HepG2 (cell line): ENCODE measurements at regions not wholly inside any gene's neighbourhood (a gene's known extent, or its start where the extent isn't known, plus 50 kb on each side); places are given as distances from the start of the nearest gene placed in this dataset.

Experiments
- ATAC-seq: fragments of 200-7000 bp; cut with Tn5 transposase; 3 replicates; pipeline ENCODE4 v1.9.1; 2020; ENCODE audit warnings: mild to moderate bottlenecking, moderate library complexity
- BruUV-seq: library from RNA; stranded (reverse); fragments of 400-500 nt; replicated peaks from 2 replicates; lab custom pipeline; 2021; lab: Mats Ljungman, UMichigan
- CTCF ChIA-PET: fragments of 300-600 bp; formaldehyde crosslinking; extraction: SDS; loops from one replicate; lab custom pipeline; 2021; ENCODE audit warnings: low total read pairs, inconsistent platforms, low intra/inter-chr PET ratio; lab: Yijun Ruan, JAX
- POLR2A ChIA-PET: fragments of 350-600 bp; sonication (Branson Sonifier 250); formaldehyde crosslinking; loops from one replicate; lab custom pipeline; 2020; ENCODE audit warnings: antibody characterized with exemption, inconsistent platforms; lab: Yijun Ruan, JAX
- DNase-seq: peaks from one replicate; pipeline ENCODE4 v3.0.0-alpha.2; 2015; ENCODE audit warnings: low spot score
- FAIRE-seq: peaks from 3 replicates; lab custom pipeline; 2011; peaks lifted over from hg19 to GRCh38; lab: Jason Lieb, UNC
- H2AFZ ChIP-seq: one replicate; pipeline ENCODE4 v1.6.1; 2011; ENCODE audit warnings: low read length, inconsistent platforms
- H3K27ac ChIP-seq: fragments of 300-600 bp; 3 replicates; pipeline ENCODE4 v1.8.0; 2011; ENCODE audit warnings: mixed run types, mild to moderate bottlenecking, mixed read lengths, low read length, inconsistent platforms; ENCODE audit not compliant: insufficient read depth; ENCODE audit errors: extremely low read length
- H3K27me3 ChIP-seq, 2 experiments: fragments of 200-600 bp in 1 of 2; 2 replicates in 1 of 2; 3 replicates in 1 of 2; pipeline versions ENCODE4 v1.6.0 to v1.8.0; 2011; ENCODE audit warnings: low read length in 2 of 2, mild to moderate bottlenecking in 2 of 2, moderate library complexity in 2 of 2, inconsistent platforms in 1 of 2; ENCODE audit not compliant: insufficient read depth in 2 of 2, control insufficient read depth in 1 of 2
- H3K36me3 ChIP-seq, 2 experiments: fragments of 200-600 bp in 1 of 2; replicated peaks in 1 of 2; 2 replicates in 1 of 2; 3 replicates in 1 of 2; pipeline versions ENCODE4 v1.5.1 to v1.8.0; 2011; ENCODE audit warnings: low read length in 2 of 2, inconsistent platforms in 1 of 2; ENCODE audit not compliant: insufficient read depth in 2 of 2, control insufficient read depth in 1 of 2
- H3K4me1 ChIP-seq: 2 replicates; pipeline ENCODE4 v1.5.1; 2012; ENCODE audit warnings: low read length, inconsistent platforms; ENCODE audit not compliant: insufficient read depth
- H3K4me2 ChIP-seq: 2 replicates; pipeline ENCODE4 v1.6.0; 2011; ENCODE audit warnings: low read depth, low read length, inconsistent platforms
- H3K4me3 ChIP-seq, 3 experiments: fragments of 200-600 bp in 1 of 3; sonication (generic), shearing (Covaris generic) in 1 of 3; replicated peaks in 1 of 3; 2 replicates each; pipeline ENCODE4 v1.5.1; 2011 to 2016; ENCODE audit warnings: low read length in 3 of 3, inconsistent platforms in 2 of 3, low read depth in 2 of 3, mild to moderate bottlenecking in 2 of 3, control low read depth in 1 of 3, mixed read lengths in 1 of 3; ENCODE audit not compliant: insufficient read depth in 1 of 3
- H3K79me2 ChIP-seq: one replicate; pipeline ENCODE4 v1.6.1; 2011; ENCODE audit warnings: low read length, inconsistent platforms; ENCODE audit not compliant: insufficient read depth
- H3K9ac ChIP-seq: 2 replicates; pipeline ENCODE4 v1.6.0; 2011; ENCODE audit warnings: mild to moderate bottlenecking, low read depth, low read length, inconsistent platforms; ENCODE audit not compliant: insufficient read depth
- H3K9me3 ChIP-seq: 2 replicates; pipeline ENCODE4 v1.5.1; 2012; ENCODE audit warnings: mild to moderate bottlenecking, low read length
- H4K20me1 ChIP-seq: 2 replicates; pipeline ENCODE4 v1.6.0; 2011; ENCODE audit warnings: inconsistent platforms, mild to moderate bottlenecking, low read length, moderate library complexity; ENCODE audit not compliant: insufficient read depth
- ATF5 ChIP-seq: sonication (generic); formaldehyde crosslinking; IDR thresholded peaks from 2 replicates; pipeline ENCODE4 v1.4.0; 2020; ENCODE audit warnings: mild to moderate bottlenecking, low read depth, missing genetic modification reagents
- CBFB ChIP-seq: sonication (generic); formaldehyde crosslinking; IDR thresholded peaks from 2 replicates; pipeline ENCODE4 v1.4.0; 2020; ENCODE audit warnings: missing genetic modification reagents
- FOXK2 ChIP-seq: fragments of 450-650 bp; IDR thresholded peaks from 2 replicates; pipeline ENCODE4 v1.6.1; 2016
- LCORL ChIP-seq, 2 experiments: fragments of 450-650 bp in 1 of 2; sonication (generic) in 1 of 2; formaldehyde crosslinking in 1 of 2; IDR thresholded peaks; 2 replicates each; pipeline versions ENCODE4 v1.5.0 to v1.6.1; 2017 to 2020; ENCODE audit warnings: antibody characterized with exemption in 1 of 2, missing genetic modification reagents in 1 of 2
- MAF1 ChIP-seq: sonication (generic); formaldehyde crosslinking; IDR thresholded peaks from 2 replicates; pipeline ENCODE4 v1.5.0; 2020; ENCODE audit warnings: missing genetic modification reagents, borderline replicate concordance
- NCOA5 ChIP-seq: sonication (generic); formaldehyde crosslinking; IDR thresholded peaks from 2 replicates; pipeline ENCODE4 v1.4.0; 2020; ENCODE audit warnings: missing genetic modification reagents
- SIX1 ChIP-seq: sonication (generic); formaldehyde crosslinking; IDR thresholded peaks from 2 replicates; pipeline ENCODE4 v1.4.0; 2020; ENCODE audit warnings: missing genetic modification reagents, borderline replicate concordance
- SMAD9 ChIP-seq: sonication (generic); formaldehyde crosslinking; IDR thresholded peaks from 2 replicates; pipeline ENCODE4 v1.5.1; 2020; ENCODE audit warnings: mild to moderate bottlenecking, missing genetic modification reagents
- XBP1 ChIP-seq: sonication (generic); formaldehyde crosslinking; IDR thresholded peaks from 2 replicates; pipeline ENCODE4 v1.5.0; 2020; ENCODE audit warnings: missing genetic modification reagents
- ZNF512 ChIP-seq: sonication (generic); formaldehyde crosslinking; IDR thresholded peaks from 2 replicates; pipeline ENCODE4 v1.4.0; 2020; ENCODE audit warnings: mild to moderate bottlenecking, missing genetic modification reagents
- ZNF558 ChIP-seq: sonication (generic); formaldehyde crosslinking; IDR thresholded peaks from 2 replicates; pipeline ENCODE4 v1.9.0; 2022; ENCODE audit warnings: mild to moderate bottlenecking, missing genetic modification reagents, borderline replicate concordance
- ZNF678 ChIP-seq: sonication (generic); formaldehyde crosslinking; IDR thresholded peaks from 2 replicates; pipeline ENCODE4 v1.4.0; 2020; ENCODE audit warnings: mild to moderate bottlenecking, missing genetic modification reagents
- ZNF768 ChIP-seq: sonication (generic); formaldehyde crosslinking; IDR thresholded peaks from 2 replicates; pipeline ENCODE4 v1.4.0; 2020; ENCODE audit warnings: missing genetic modification reagents
- WGBS: methylation state at CpG from one replicate; pipeline ENCODE4 v1.1.6; 2017; ENCODE audit warnings: low lambda C conversion rate; 5-methylcytosine and 5-hydroxymethylcytosine counted together
- in situ Hi-C: cut with HindIII; loops from 2 replicates; pipeline ENCODE4 v1.10.0; 2017; ENCODE audit warnings: low pct_unique_long_range_greater_than_20kb; ENCODE audit not compliant: extremely low pct_ligation_motif_present
- intact Hi-C: fragments of 100-400 bp; cut with micrococcal nuclease; formaldehyde crosslinking; loops from one replicate; pipeline ENCODE4 v1.10.0; 2022; ENCODE audit not compliant: unreplicated experiment
- TF ChIP-seq, protein P1 (sequence below): sonication (generic); formaldehyde crosslinking; IDR thresholded peaks from 2 replicates; pipeline ENCODE4 v1.9.0; 2021; ENCODE audit warnings: missing genetic modification reagents, mild to moderate bottlenecking, borderline replicate concordance
- TF ChIP-seq, protein P2 (sequence below): sonication (generic); formaldehyde crosslinking; IDR thresholded peaks from 2 replicates; pipeline ENCODE4 v1.9.0; 2022; ENCODE audit warnings: low read depth, missing genetic modification reagents
- TF ChIP-seq, protein P3 (sequence below): sonication (generic); formaldehyde crosslinking; IDR thresholded peaks from 2 replicates; pipeline ENCODE4 v1.4.0; 2020; ENCODE audit warnings: missing genetic modification reagents
- TF ChIP-seq, protein P4 (sequence below): sonication (generic); formaldehyde crosslinking; IDR thresholded peaks from 2 replicates; pipeline ENCODE4 v1.4.0; 2020; ENCODE audit warnings: missing genetic modification reagents, borderline replicate concordance

DNA sequence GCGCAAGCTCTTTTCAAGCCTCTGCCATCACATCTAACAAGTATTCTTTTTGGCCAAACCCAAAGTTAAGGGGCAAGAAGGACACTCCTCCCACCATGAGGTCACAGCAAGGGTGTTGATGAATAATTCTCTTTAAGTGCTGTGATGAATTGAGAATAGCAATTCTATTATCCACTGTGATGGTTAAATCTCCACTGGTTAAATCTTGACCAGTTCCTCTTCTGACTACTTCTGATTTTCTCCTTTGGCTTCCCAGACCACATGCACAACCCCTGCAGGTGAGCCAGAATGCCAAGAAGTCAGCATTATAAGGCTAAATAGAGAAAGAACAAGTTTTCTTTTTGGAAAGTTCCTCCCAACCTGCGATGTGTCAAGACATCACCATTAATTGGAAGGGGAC, 90.6 kb upstream of the BCL2L14 start:
- DNase-seq: no peak
- H3K27me3 ChIP-seq: peaks cover 0 to 20% of the 10 kb centered on the region in 2 experiments; a peak in 1 of 5 replicates
- ChIA-PET CTCF (no interaction called here), POLR2A (no interaction called here)
- no peaks in the 10 kb centered on the region for H4K20me1 ChIP-seq
- H3K4me3 ChIP-seq: no peak overlapping the region
- 50% methylated on average over 2 of the region's 2 CpGs for WGBS
- no peak overlapping the region for H3K4me2 ChIP-seq
- no peaks in the 10 kb centered on the region for H3K79me2 ChIP-seq
- no peak overlapping the region for H2AFZ ChIP-seq
- intact Hi-C loops: no loop called here
- H3K27ac ChIP-seq: no peak overlapping the region
- ATAC-seq: no peak
- H3K4me1 ChIP-seq: no peaks in the 10 kb centered on the region
- no peaks in the 10 kb centered on the region for H3K36me3 ChIP-seq
- in situ Hi-C loops: no loop called here
- H3K9me3 ChIP-seq: no peaks in the 10 kb centered on the region
- FAIRE-seq: no peak
- H3K9ac ChIP-seq: no peak overlapping the region
- BruUV-seq: no TSS peak
- TF ChIP-seq ZNF558 (CRISPR knock-in tag) (no peak), LCORL (IDR thresholded peaks at IDR 0.05) (no peak), LCORL (CRISPR knock-in tag; IDR thresholded peaks at IDR 0.05) (no peak), ZNF768 (no peak), CBFB (CRISPR knock-in tag) (no peak), SMAD9 (CRISPR knock-in tag) (no peak), FOXK2 (no peak), ZNF678 (no peak), MAF1 (CRISPR knock-in tag) (no peak), XBP1 (CRISPR knock-in tag) (no peak), ZNF512 (CRISPR knock-in tag) (no peak), NCOA5 (CRISPR knock-in tag) (no peak), ATF5 (CRISPR knock-in tag) (no peak), SIX1 (no peak)
- TF ChIP-seq, protein P1, sequence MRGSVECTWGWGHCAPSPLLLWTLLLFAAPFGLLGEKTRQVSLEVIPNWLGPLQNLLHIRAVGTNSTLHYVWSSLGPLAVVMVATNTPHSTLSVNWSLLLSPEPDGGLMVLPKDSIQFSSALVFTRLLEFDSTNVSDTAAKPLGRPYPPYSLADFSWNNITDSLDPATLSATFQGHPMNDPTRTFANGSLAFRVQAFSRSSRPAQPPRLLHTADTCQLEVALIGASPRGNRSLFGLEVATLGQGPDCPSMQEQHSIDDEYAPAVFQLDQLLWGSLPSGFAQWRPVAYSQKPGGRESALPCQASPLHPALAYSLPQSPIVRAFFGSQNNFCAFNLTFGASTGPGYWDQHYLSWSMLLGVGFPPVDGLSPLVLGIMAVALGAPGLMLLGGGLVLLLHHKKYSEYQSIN (CRISPR knock-in tag): no peak
- TF ChIP-seq, protein P2, sequence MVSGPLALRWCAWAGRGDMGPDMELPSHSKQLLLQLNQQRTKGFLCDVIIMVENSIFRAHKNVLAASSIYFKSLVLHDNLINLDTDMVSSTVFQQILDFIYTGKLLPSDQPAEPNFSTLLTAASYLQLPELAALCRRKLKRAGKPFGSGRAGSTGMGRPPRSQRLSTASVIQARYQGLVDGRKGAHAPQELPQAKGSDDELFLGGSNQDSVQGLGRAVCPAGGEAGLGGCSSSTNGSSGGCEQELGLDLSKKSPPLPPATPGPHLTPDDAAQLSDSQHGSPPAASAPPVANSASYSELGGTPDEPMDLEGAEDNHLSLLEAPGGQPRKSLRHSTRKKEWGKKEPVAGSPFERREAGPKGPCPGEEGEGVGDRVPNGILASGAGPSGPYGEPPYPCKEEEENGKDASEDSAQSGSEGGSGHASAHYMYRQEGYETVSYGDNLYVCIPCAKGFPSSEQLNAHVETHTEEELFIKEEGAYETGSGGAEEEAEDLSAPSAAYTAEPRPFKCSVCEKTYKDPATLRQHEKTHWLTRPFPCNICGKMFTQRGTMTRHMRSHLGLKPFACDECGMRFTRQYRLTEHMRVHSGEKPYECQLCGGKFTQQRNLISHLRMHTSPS (CRISPR knock-in tag): no peak
- TF ChIP-seq, protein P3, sequence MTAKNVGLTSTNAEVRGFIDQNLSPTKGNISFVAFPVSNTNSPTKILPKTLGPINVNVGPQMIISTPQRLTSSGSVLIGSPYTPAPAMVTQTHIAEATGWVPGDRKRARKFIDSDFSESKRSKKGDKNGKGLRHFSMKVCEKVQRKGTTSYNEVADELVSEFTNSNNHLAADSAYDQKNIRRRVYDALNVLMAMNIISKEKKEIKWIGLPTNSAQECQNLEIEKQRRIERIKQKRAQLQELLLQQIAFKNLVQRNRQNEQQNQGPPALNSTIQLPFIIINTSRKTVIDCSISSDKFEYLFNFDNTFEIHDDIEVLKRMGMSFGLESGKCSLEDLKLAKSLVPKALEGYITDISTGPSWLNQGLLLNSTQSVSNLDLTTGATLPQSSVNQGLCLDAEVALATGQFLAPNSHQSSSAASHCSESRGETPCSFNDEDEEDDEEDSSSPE (CRISPR knock-in tag): no peak
- TF ChIP-seq, protein P4, sequence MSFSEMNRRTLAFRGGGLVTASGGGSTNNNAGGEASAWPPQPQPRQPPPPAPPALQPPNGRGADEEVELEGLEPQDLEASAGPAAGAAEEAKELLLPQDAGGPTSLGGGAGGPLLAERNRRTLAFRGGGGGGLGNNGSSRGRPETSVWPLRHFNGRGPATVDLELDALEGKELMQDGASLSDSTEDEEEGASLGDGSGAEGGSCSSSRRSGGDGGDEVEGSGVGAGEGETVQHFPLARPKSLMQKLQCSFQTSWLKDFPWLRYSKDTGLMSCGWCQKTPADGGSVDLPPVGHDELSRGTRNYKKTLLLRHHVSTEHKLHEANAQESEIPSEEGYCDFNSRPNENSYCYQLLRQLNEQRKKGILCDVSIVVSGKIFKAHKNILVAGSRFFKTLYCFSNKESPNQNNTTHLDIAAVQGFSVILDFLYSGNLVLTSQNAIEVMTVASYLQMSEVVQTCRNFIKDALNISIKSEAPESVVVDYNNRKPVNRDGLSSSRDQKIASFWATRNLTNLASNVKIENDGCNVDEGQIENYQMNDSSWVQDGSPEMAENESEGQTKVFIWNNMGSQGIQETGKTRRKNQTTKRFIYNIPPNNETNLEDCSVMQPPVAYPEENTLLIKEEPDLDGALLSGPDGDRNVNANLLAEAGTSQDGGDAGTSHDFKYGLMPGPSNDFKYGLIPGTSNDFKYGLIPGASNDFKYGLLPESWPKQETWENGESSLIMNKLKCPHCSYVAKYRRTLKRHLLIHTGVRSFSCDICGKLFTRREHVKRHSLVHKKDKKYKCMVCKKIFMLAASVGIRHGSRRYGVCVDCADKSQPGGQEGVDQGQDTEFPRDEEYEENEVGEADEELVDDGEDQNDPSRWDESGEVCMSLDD (CRISPR knock-in tag): no peak
